DMS53 treated with DMSO at 0.1 percent for 48 hours (cell line): ENCODE measurements at regions not wholly inside any gene's neighbourhood (a gene's known extent, or its start where the extent isn't known, plus 50 kb on each side); places are given as distances from the start of the nearest gene placed in this dataset.

ENCODE experiments used
- DNase-seq: peaks from one replicate; lab custom pipeline; 2025; ENCODE audit not compliant: unreplicated experiment; lab: John Stamatoyannopoulos, UW

GRCh38 chr6:95489185-95489863, 88.0 kb upstream of the MANEA start:
- DNase-seq, result no peak

- DNase-seq, result no peak
These were observed 80.4 kb upstream of the MANEA start for GRCh38 chr6:95496769-95497426.

GRCh38 chr6:95501032-95501904, 76.1 kb upstream of the MANEA start:
- no peak for DNase-seq

- DNase-seq, result no peak
These were observed 73.8 kb upstream of the MANEA start for GRCh38 chr6:95503568-95503967.

GRCh38 chr6:95511404-95511803, 65.9 kb upstream of the MANEA start:
- DNase-seq, result no peak

GRCh38 chr6:95515975-95516374, 61.4 kb upstream of the MANEA start:
- DNase-seq, result no peak

- DNase-seq, result no peak
These were observed 60.3 kb upstream of the MANEA start for GRCh38 chr6:95517004-95517403.

- no peak for DNase-seq
These were observed 59.8 kb upstream of the MANEA start for GRCh38 chr6:95517568-95517967.

GRCh38 chr6:95518630-95519227, 58.6 kb upstream of the MANEA start:
- DNase-seq, result no peak

- no peak for DNase-seq
These were observed 57.9 kb upstream of the MANEA start for GRCh38 chr6:95519228-95520037.

- DNase-seq, result no peak
These were observed 56.2 kb upstream of the MANEA start for GRCh38 chr6:95521181-95521580.
